ENCODE measurements at regions not wholly inside any gene's neighbourhood (a gene's known extent, or its start where the extent isn't known, plus 50 kb on each side); places are given as distances from the start of the nearest gene placed in this dataset.

GRCh38 chr1:101587741-101588140 lies 350.9 kb downstream of the S1PR1 start:
- TF ChIP-seq, protein P1, sequence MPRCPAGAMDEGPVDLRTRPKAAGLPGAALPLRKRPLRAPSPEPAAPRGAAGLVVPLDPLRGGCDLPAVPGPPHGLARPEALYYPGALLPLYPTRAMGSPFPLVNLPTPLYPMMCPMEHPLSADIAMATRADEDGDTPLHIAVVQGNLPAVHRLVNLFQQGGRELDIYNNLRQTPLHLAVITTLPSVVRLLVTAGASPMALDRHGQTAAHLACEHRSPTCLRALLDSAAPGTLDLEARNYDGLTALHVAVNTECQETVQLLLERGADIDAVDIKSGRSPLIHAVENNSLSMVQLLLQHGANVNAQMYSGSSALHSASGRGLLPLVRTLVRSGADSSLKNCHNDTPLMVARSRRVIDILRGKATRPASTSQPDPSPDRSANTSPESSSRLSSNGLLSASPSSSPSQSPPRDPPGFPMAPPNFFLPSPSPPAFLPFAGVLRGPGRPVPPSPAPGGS (IDR thresholded peaks at IDR 0.05): no peak
- TF ChIP-seq PHF8 (IDR thresholded peaks at IDR 0.05; ENCODE audit: borderline replicate concordance, low read depth): no peak
- TF ChIP-seq, protein P2, sequence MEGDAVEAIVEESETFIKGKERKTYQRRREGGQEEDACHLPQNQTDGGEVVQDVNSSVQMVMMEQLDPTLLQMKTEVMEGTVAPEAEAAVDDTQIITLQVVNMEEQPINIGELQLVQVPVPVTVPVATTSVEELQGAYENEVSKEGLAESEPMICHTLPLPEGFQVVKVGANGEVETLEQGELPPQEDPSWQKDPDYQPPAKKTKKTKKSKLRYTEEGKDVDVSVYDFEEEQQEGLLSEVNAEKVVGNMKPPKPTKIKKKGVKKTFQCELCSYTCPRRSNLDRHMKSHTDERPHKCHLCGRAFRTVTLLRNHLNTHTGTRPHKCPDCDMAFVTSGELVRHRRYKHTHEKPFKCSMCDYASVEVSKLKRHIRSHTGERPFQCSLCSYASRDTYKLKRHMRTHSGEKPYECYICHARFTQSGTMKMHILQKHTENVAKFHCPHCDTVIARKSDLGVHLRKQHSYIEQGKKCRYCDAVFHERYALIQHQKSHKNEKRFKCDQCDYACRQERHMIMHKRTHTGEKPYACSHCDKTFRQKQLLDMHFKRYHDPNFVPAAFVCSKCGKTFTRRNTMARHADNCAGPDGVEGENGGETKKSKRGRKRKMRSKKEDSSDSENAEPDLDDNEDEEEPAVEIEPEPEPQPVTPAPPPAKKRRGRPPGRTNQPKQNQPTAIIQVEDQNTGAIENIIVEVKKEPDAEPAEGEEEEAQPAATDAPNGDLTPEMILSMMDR (IDR thresholded peaks at IDR 0.05): no peak
- no peak for TF ChIP-seq EP300 (IDR thresholded peaks at IDR 0.05)
- TF ChIP-seq POLR2AphosphoS2 (conservative IDR thresholded peaks at IDR 0.05; ENCODE audit: low read length): no peak
- no peak for TF ChIP-seq POLR2A (IDR thresholded peaks at IDR 0.05; ENCODE audit: low read length)
- TF ChIP-seq BHLHE40 (IDR thresholded peaks at IDR 0.05; ENCODE audit: low read depth, low read length): no peak
- TF ChIP-seq MAZ (IDR thresholded peaks at IDR 0.05; ENCODE audit: borderline replicate concordance, low read depth, low read length): no peak
- no peak for TF ChIP-seq USF2 (IDR thresholded peaks at IDR 0.05)
- no peak for TF ChIP-seq EHF (CRISPR knock-in tag; IDR thresholded peaks at IDR 0.05)

Measured in A549 (cell line).